DMS 273 (cell line): ENCODE measurements at regions not wholly inside any gene's neighbourhood (a gene's known extent, or its start where the extent isn't known, plus 50 kb on each side); places are given as distances from the start of the nearest gene placed in this dataset.

ENCODE experiments used
- DNase-seq: peaks from one replicate; lab custom pipeline; 2025; ENCODE audit not compliant: unreplicated experiment; lab: John Stamatoyannopoulos, UW

DNA sequence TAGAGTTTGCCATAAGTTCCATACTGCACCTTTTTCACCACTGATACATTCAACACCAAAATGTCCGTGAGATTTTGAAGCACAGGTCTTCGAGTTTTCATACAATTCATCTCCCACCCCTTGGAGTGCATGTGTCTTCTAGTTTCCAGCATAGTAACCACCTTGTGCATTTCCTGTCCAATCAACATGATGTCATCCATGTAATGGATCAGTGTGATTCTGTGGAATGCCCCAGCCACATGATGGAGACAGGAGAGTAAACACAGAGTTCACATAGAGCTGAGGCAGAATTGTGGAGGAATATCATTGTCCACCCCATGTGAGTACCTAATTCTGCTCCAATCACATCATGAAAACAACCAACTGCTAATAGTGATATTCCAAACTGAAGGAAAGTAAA is 441.5 kb upstream of the CDH6 start:
- no peak for DNase-seq

GRCh38 chr5:30749971-30750370 is 443.5 kb upstream of the CDH6 start:
- DNase-seq: no peak

GRCh38 chr5:30747412-30747811 is 446.1 kb upstream of the CDH6 start:
- DNase-seq: no peak

DNA sequence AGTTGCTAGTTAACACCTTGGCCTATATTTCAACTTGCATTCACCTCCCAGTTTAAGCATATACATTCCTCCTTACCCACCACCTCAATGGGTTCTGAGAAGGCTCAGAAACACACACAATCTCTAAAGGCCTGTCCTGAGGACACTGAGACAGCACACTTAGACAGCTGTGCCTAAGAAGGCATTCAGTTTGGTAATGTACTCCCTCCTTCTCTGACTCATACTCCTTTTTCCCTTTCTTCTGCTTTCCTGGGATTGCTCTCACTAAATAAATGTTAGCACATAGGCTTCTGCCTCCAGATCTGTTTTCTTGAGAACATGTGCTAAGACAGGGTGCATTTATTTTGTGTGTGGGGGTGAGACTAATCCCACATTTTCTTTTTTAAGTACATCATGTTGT is 456.8 kb upstream of the CDH6 start:
- DNase-seq: no peak

GRCh38 chr5:30734118-30734517 is 459.4 kb upstream of the CDH6 start:
- DNase-seq: no peak

GRCh38 chr5:30725073-30725472 is 468.4 kb upstream of the CDH6 start:
- no peak for DNase-seq

DNA sequence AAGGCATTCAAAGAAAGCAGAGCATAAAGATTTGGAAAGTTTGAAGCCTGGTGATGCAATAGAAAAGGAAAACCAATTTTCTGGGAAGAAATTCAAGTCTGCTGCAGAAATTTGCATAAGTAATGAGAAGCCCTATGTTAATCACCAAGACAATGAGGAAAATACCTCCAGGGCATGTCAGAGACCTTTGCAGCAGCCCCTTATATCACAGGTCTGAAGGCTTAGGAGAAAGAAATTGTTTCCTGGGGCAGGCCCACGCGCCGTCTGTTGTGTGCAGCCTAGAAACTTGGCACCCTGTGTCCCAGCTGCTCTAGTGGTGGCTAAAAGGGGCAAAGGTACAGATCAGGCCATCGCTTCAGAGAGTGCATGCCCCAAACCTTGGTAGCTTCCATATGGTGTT is 495.3 kb upstream of the CDH6 start:
- DNase-seq: no peak

DNA sequence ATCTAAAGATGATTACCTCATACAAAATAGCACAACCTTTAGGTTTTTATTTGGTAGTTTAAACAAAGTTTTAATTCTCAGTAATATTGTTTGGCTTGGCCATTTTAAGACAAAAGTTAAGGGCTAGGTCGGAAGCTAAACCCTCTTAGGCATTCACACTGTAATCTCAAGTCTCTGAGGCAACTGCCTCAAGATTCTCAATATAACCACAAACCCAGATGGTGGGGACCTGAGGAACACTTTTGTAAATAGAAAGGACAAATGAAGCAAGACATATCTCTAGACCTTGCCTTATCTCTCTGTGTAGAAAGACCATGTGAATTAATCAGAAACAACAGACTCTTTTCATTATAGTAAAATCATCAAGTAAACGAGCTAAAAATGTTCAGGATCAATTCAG is 500.2 kb upstream of the CDH6 start:
- DNase-seq: no peak

DNA sequence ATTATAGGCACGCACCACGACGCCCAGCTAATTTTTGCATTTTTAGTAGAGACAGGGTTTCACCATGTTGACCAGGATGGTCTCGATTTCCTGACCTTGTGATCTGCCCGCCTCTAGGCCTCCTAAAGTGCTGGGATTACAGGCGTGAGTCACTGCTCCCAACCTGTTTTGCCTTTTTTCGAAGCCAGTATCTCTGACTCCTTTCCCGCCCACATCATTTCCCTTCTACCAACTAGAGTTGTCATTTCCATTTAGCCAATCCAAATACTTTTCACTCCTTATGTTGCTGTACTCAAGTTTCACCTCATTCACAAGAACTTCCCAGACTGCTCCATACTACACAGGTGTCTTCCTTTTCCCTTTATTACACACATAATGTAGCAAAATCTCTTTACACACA is 502.6 kb upstream of the CDH6 start:
- DNase-seq: no peak

- no peak for DNase-seq
Observed at GRCh38 chr5:30687461-30687860, 506.0 kb upstream of the CDH6 start.

GRCh38 chr5:30686530-30686929 is 507.0 kb upstream of the CDH6 start:
- DNase-seq: no peak

- no peak for DNase-seq
Observed at GRCh38 chr5:30676223-30676840, 517.2 kb upstream of the CDH6 start.

DNA sequence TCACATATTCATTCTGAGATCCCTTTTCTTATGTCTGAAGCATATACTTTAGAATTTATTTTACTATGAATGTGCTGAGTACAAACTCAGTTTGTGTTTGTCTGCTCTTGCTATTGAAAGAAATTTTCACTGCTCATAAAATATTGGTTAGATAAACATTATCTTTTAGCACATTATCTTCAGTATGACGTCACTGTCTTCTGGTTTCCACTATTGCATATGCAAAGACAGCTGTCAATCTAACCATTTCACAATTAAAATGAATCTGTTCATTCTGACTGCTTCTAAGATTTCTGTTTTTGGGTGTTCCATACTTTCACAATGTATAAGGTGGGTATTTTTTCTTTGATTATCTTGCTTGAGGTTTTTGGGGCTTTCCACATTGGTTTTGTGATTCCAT is 526.2 kb upstream of the CDH6 start:
- DNase-seq: no peak

GRCh38 chr5:30663536-30663935 is 530.0 kb upstream of the CDH6 start:
- DNase-seq: no peak

GRCh38 chr5:30662373-30662772 is 531.1 kb upstream of the CDH6 start:
- no peak for DNase-seq

DNA sequence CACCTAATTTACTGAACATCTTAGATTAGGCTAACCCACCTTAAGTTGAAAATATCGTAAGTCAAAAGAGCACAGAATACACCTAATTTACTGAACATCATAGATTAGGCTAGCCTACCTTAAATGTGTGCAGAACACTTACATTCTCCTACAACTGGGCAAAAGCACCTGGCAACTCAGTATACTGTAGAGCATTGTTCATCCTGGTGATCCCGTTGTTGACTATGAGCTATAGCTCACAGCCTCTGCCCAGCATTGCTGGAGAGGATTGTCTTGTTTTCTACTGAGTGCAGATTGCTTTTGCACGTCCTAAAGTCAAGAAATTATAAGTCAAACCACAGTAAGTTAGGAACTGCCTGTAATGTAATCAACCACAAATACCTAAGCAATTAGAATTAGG is 531.8 kb upstream of the CDH6 start:
- no peak for DNase-seq

GRCh38 chr5:30659417-30659816 is 534.1 kb upstream of the CDH6 start:
- DNase-seq: no peak

- no peak for DNase-seq
Observed at GRCh38 chr5:30650311-30650710, 543.2 kb upstream of the CDH6 start.

DNA sequence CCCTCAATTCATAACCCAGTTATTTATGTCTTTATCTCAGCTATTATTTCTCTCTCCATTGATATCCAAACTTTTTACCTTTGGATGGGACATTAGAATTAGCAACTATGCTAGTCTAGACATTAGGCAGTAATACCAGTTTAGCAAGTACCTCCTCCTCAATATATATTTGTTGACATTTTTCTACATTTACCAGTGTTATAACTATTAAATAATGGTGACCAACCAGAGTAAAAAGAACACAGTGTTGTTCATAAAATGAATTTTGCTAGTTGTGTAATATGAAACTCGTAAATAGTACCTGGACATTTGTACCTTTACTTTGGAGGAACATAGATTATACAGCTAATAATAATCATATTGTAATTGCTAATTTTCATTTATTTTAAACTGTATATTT is 554.6 kb upstream of the CDH6 start:
- DNase-seq: no peak

GRCh38 chr5:30627945-30628344 is 565.5 kb upstream of the CDH6 start:
- DNase-seq: no peak

- no peak for DNase-seq
Observed at GRCh38 chr5:30626557-30626956, 566.9 kb upstream of the CDH6 start.

GRCh38 chr5:30620481-30621085 is 572.9 kb upstream of the CDH6 start:
- DNase-seq: no peak

- no peak for DNase-seq
Observed at GRCh38 chr5:30608501-30608900, 585.0 kb upstream of the CDH6 start.
